MCF 10A (cell line): ENCODE measurements at regions not wholly inside any gene's neighbourhood (a gene's known extent, or its start where the extent isn't known, plus 50 kb on each side); places are given as distances from the start of the nearest gene placed in this dataset.

ENCODE experiments used
- BruUV-seq: library from RNA; stranded (reverse); fragments of 400-500 nt; replicated peaks from 2 replicates; lab custom pipeline; 2021; lab: Mats Ljungman, UMichigan
- CTCF ChIA-PET: fragments of 300-600 bp; sonication (Branson Sonifier 250); formaldehyde crosslinking; extraction: SDS; loops from one replicate; lab custom pipeline; 2021; ENCODE audit warnings: antibody characterized with exemption, inconsistent platforms; lab: Yijun Ruan, JAX
- POLR2A ChIA-PET: fragments of 300-600, 350-650 bp; sonication (Branson Sonifier 250); formaldehyde crosslinking; extraction: SDS; loops from one replicate; lab custom pipeline; 2020; ENCODE audit warnings: antibody characterized with exemption, inconsistent platforms; lab: Yijun Ruan, JAX
- DNase-seq: peaks from one replicate; pipeline ENCODE4 v3.0.0-alpha.2; 2018; ENCODE audit not compliant: unreplicated experiment
- H3K27ac Mint-ChIP-seq: one replicate; pipeline ENCODE4 v1.8.0; 2022; ENCODE audit warnings: mild to moderate bottlenecking, low read depth, mixed read lengths; ENCODE audit not compliant: unreplicated experiment
- H3K27me3 Mint-ChIP-seq: one replicate; pipeline ENCODE4 v1.8.0; 2022; ENCODE audit warnings: mixed read lengths; ENCODE audit not compliant: insufficient read depth, unreplicated experiment
- H3K36me3 Mint-ChIP-seq: one replicate; pipeline ENCODE4 v1.8.0; 2022; ENCODE audit warnings: mild to moderate bottlenecking, moderate library complexity, mixed read lengths; ENCODE audit not compliant: insufficient read depth, unreplicated experiment
- H3K4me1 Mint-ChIP-seq: one replicate; pipeline ENCODE4 v1.8.0; 2022; ENCODE audit warnings: mixed read lengths; ENCODE audit not compliant: insufficient read depth, unreplicated experiment
- H3K4me3 Mint-ChIP-seq: one replicate; pipeline ENCODE4 v1.8.0; 2022; ENCODE audit warnings: mild to moderate bottlenecking, moderate library complexity, mixed read lengths; ENCODE audit not compliant: unreplicated experiment
- H3K9me3 Mint-ChIP-seq: one replicate; pipeline ENCODE4 v1.8.0; 2022; ENCODE audit warnings: mixed read lengths; ENCODE audit not compliant: unreplicated experiment
- CTCF ChIP-seq: fragments of 200-600 bp; IDR thresholded peaks from one replicate; pipeline ENCODE4 v1.8.0; 2022; ENCODE audit warnings: antibody characterized with exemption, mild to moderate bottlenecking; ENCODE audit not compliant: unreplicated experiment
- intact Hi-C: fragments of 100-400 bp; cut with micrococcal nuclease; formaldehyde crosslinking; loops from 2 replicates; pipeline ENCODE4 v1.14.1; 2022

DNA sequence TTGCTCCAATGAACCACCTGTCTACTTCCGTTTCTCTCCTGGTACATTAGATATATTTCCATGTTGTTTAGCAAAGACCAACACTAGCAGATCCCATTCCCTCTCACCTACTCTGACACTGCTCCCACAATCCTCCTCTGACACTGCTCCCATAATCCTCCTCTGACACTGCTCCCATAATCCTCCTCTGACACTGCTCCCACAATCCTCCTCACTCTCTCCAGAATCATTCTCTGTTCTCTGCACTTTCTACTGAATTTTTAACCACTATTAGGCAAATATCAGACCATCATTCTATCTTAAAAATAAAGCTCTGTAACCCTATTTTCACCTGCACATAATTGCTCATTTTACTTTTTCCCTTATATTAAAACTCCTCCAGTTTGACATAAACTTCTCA lies 578.5 kb upstream of the PCDH20 start:
- no TSS peak for BruUV-seq
- CTCF ChIA-PET = interaction anchor here (0.6 kb wide), 1 partner anchor 760 kb away, joined by 3 read pairs; no protein-coding TSS in a partner anchor
- H3K36me3 Mint-ChIP-seq = no peaks in the 10 kb centered on the region
- intact Hi-C loops = no loop called here
- TF ChIP-seq CTCF = no peak
- H3K9me3 Mint-ChIP-seq = peaks cover 4% of the 10 kb centered on the region
- H3K27me3 Mint-ChIP-seq = no peaks in the 10 kb centered on the region
- no peak overlapping the region for H3K27ac Mint-ChIP-seq
- DNase-seq = no peak
- POLR2A ChIA-PET = no interaction called here
- no peak overlapping the region for H3K4me3 Mint-ChIP-seq
- H3K4me1 Mint-ChIP-seq = no peaks in the 10 kb centered on the region

DNA sequence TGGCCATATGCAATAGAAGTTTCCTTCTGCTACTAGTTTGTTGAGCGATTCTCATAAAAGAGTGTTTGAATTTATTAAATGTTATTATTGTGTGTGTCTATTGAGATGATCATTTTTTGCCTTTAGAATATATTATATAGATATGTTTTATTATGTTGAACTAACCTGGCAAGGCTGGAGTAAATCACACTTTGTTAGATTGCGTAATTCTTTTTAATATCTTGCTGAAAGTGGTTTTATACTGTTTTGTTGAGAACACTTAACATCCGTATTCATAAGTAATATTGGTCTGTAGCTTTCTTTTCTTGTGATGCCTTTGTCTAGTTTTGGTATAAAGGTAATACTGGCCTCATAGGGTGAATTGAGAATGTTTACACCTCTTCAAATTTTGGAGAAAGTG lies 574.3 kb upstream of the PCDH20 start:
- no peak for DNase-seq
- Mint-ChIP-seq H3K4me1 (no peaks in the 10 kb centered on the region), H3K36me3 (no peaks in the 10 kb centered on the region), H3K27me3 (no peaks in the 10 kb centered on the region), H3K27ac (no peak overlapping the region), H3K9me3 (no peaks in the 10 kb centered on the region), H3K4me3 (no peak overlapping the region)
- intact Hi-C loops = no loop called here
- ChIA-PET CTCF (no interaction called here), POLR2A (no interaction called here)
- no TSS peak for BruUV-seq
- no peak for TF ChIP-seq CTCF

- H3K27me3 Mint-ChIP-seq = peaks cover 6% of the 10 kb centered on the region
- no peak for DNase-seq
- H3K4me3 Mint-ChIP-seq = no peak overlapping the region
- TF ChIP-seq CTCF = no peak
- no peaks in the 10 kb centered on the region for H3K4me1 Mint-ChIP-seq
- no TSS peak for BruUV-seq
- no peaks in the 10 kb centered on the region for H3K9me3 Mint-ChIP-seq
- H3K27ac Mint-ChIP-seq = no peak overlapping the region
- intact Hi-C loops = no loop called here
- CTCF ChIA-PET = no interaction called here
- POLR2A ChIA-PET = no interaction called here
- no peaks in the 10 kb centered on the region for H3K36me3 Mint-ChIP-seq
Observed at GRCh38 chr13:61988810-61989209, 573.2 kb upstream of the PCDH20 start.

GRCh38 chr13:61975001-61975400 lies 559.4 kb upstream of the PCDH20 start:
- H3K36me3 Mint-ChIP-seq = peaks cover 5% of the 10 kb centered on the region
- H3K27me3 Mint-ChIP-seq = peaks cover 16% of the 10 kb centered on the region
- no peak overlapping the region for H3K4me3 Mint-ChIP-seq
- no peak for TF ChIP-seq CTCF
- POLR2A ChIA-PET = no interaction called here
- no peak for DNase-seq
- peaks cover 6% of the 10 kb centered on the region for H3K9me3 Mint-ChIP-seq
- H3K27ac Mint-ChIP-seq = no peak overlapping the region
- no TSS peak for BruUV-seq
- no peaks in the 10 kb centered on the region for H3K4me1 Mint-ChIP-seq
- intact Hi-C loops = no loop called here
- CTCF ChIA-PET = interaction anchor here (0.6 kb wide), 1 partner anchor 304 kb away, joined by 3 read pairs; no protein-coding TSS in a partner anchor
